ENCODE measurements at regions not wholly inside any gene's neighbourhood (a gene's known extent, or its start where the extent isn't known, plus 50 kb on each side); places are given as distances from the start of the nearest gene placed in this dataset.
"Not testable (repeated sequence)": the region's sequence is repeated elsewhere in the genome, so short reads cannot be mapped to it uniquely, and the experiment has no call there.

DNA sequence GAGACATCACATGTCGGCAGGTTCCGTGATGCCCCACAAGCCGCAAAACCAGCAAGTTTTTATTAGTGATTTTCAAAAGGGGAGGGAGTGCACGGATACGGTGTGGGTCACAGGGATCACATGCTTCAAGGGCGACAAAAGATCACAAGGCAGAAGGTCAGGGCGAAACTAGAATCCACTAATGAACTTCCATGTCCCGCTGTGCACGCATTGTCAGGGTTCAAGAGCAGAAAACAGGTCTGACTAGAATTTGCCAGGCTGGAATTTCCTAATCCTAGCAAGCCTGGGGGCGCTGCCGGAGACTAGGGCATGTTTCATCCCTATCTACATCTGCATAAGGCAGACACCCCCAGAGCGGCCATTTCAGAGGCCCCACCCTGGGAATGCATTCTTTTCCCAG, 225.2 kb downstream of the NPHP4 start:
- DNase-seq (ENCODE audit: low spot score): not testable (repeated sequence)

DNA sequence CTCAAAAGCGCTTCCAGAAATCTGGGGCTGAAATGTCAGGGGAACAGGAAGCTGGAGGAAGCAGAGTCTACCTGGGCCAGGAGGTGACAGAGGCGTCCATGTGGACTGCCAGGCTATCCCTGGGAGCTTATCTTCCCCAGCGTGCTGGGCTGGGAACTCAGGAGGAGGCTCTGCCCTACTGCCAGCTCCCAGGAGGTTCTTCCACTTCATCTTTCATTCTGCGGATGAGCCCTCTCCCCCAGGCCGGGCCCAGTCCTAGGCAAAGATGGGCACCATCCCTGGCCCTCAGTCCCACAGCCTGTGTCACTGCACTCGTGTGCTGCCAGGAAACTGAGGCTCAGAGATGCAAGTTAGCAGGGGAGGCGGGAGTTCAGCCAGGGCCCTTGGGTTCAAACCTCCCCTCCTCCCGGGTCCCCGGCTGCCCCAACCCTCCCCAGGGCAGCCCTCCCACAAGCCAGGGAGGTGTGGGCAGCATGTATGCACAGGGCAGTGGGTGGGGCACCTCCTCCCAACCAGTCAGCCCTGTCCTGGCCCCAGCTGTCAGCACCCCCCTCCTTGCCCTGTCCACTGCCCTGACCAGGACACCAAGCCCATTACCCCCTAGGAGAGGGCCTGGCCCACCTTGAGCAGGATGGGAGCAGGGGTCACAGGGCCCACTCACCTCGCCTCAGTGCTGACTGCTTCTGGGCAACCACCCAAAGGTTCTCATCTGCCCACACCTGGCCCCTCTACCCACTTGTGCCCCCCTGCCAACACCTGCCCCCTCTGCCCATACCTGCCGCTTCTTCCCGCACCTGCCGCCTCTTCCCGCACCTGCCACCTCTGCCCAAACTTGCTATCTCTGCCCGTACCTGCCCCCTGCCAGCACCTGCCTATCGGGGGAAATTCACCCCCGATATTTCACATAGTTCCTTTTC, 226.0 kb downstream of the NPHP4 start:
- DNase-seq (ENCODE audit: low spot score): no peak

DNA sequence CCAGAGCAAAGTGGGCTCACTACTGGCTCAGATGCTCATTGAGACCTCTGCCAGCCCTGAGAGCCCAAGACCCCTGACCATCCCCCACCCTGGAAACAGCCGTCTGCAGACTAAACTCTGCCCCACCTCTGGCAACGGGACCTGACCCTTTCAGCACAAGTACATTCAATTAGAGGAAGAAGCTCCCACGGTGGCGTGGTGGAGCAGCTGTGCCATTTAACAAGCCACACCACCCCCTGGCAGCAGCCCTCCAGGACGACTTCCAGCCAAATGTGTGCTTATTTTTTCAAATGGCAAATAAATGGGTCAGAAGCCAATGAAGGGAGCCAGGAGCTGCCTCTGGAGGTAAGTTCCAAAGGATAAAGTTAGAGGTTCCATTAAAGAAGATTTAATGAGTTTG, 226.7 kb downstream of the NPHP4 start:
- no peak for DNase-seq (ENCODE audit: low spot score)

DNA sequence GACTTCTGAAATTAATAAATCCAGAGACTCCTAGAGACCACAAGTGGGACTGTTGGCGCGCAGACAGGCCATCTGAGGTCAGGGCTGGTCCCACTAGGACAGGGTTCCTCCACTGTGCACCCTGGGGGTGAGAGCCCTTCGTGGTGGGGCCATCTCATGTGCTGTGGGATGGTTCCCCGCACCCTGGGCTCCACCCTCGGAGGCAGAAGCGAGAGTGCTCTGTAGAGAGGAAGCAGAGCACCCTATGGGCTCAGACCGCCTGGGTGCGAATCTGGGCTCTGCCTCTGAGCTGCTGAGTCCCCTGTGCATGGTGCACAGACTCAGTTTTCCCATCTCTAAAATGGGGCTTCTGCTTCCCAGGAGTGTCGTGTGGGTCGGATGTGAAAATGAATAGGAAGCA, 227.3 kb downstream of the NPHP4 start:
- DNase-seq (ENCODE audit: low spot score): no peak

DNA sequence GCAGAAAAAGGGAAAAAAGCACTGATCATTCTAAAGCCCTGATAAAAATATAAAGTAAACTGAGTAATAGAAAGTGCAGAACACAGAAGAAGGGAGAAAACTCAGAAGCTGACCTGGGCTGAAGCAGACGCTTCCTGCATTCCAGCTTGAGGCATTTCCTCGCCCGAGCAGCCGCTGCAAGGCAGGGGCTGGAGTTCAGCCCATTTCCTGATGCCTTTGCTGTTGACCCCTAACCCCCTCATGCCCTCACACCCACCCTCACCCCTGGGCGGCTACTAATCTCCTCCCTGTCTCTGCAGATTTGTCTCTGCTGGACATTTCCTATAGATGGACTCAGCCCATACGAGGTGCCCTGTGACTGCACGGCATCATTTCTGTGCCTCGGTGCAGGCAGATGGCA, 227.8 kb downstream of the NPHP4 start:
- no peak for DNase-seq (ENCODE audit: low spot score)

DNA sequence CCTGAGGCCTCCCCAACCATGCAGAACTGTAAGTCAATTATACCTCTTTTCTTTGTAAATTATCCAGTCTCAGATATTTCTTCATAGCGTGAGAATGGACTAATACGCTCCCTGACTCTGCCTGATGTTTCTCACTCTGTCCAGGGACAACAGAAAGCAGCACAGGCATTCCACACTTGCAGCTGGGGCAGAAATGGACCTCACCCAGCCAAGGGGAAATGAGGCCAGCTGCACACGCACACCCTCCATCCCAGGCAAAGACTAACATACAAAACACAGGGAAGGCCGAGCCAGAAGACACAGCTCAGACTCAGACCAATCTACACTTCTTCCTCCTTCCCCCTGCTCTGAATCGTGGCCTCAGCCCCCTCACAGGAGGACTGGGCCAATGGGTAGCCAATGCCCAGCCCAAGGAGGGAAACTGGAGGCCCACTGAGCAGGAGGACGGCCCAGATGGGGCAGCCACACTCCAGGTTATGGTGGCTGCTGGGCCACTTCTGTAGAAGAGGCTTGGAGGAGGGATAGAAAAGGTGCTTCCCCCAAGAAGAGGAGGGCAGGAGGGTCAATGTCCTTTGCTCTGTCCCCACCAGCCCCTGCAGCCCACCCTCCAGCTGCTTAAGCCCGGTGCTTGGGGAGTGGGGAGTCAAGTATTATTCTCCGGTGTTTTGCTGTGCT, 228.4 kb downstream of the NPHP4 start:
- no peak for DNase-seq (ENCODE audit: low spot score)

DNA sequence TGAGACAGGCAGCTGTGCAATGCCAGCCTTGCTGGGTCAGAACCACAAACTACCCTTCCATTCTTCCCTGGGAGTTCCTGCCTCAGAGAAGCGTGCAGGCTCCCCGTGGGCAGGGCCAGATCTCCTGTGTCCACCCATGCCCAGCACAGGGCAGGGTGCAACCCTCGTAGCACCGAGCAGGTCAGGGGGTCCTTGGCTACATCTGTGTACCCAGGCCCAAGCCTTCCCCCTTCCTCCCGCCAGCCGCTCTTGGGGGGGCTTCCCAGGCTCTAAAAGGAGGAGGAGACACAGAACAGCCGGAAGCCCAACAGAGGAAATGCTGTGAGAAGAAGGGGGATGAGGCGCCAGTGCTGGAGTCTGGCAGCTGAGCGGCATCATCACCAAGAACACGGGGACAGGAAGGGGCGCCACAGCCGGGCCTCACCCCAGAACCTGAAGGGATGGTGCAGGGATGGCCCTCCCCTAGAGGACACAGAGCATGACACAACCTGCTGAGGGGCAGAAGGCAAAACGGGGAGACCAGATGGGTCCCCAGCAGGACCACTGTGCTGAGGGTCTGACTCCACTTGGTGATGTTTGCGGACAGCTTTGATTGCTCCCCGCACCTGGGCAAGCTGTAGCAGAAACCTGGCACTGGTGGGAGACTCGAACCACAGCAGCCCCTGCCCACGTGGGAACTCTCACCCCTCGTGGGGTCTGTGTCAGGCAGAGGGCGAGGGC, 233.2 kb downstream of the NPHP4 start:
- DNase-seq (ENCODE audit: low spot score): no peak

DNA sequence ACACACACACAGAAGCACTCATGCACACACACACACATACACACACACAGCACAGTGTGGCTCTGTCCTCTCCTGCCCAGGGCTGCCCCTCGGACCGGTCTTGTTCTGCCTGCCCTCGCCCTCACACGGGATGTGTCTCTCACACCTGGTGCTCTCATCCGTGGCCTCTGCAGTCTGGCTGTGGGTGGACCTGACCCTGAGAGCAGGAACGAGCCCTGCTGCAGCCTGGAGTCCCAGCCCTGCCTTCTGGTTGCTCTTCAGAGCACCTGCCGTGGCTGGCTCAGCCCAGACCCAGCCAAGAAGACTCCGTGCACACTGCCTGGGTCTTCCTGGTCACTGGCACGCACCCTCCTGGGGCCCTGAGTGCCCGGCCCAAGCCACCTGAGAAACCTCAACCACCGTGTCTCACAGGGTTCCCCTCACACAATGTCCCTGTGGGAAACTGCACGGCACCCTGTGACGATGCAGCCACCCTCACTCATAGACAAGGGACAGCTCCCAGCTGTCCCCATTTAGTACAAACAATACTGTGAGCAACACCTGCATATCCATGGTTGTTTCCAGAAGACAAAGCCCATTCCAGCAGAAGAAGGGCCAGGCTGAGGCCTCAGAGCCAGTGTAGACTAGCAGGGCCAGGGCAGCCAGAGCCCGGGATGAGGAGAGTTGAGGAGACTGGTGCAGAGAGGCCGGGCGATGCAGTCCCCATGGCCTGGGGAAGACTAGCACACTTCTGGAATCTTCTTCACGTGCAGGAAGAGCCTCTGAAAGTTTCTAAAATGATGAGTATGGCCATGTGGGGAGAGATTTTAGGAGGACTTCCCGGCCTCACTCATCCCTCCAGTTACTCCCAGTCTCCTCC, 234.0 kb downstream of the NPHP4 start:
- no peak for DNase-seq (ENCODE audit: low spot score)

DNA sequence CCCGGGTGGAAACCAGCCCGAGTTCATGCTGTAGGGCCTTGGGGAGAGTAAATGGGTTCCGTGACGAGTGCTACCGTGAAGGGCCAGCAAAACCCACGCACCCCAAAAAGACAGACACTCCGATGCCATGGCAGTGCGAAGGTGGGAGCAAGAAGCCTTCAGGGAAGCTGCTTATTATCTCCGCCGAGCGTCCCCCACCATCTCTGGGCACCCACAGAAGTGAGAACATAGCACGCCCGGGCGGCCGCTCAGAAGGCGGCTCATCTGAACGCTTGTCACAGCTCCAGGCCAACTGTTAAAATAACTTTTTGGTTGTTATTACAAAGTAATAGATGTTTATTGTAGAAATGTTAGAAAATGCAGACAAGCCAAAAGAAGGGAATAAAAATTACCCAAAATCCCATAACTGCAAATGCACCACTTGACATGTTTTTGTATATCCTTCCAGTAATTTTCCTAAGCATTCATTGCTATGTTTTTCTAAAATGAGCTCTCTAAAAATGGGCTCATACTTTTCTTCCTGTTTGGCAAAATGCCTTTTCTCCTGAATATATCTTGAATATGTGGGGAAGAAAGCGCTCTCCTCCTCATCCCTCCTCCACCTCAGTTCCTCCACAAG, 234.9 kb downstream of the NPHP4 start:
- no peak for DNase-seq (ENCODE audit: low spot score)

DNA sequence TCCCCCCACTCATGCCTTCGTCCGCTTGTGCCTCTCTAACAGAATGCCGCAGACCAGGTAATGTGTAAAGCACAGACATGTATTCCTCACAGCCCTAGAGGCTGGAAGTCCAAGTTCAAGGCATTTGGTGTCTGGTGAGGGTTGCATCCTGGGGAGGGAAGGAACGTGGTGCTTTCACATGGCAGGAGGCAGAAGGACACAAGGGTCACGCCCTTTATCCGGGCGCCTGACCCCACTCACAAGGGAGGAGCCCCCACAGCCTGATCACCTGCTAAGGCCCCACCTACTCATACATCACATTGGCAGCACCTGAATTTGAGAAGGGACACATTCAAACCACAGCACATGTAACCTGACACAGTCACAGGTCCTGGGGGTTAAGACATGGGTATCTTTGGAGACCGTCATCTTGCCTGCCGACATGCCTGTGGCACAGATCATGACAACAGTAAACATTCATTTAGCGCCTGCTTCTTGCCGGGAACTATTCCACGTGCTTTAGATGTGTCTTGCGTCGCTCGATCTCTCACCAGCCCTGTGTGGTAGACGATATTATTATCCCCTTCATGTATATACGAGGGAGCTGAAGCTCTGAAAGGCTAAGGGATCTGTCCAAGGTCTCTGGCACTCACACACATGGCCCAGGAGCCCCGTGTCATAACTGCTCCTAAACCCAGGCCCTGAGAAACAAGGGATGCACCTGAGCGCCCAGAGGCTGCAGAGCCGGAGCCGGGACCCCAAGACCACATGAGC, 235.6 kb downstream of the NPHP4 start:
- DNase-seq (ENCODE audit: low spot score): no peak

DNA sequence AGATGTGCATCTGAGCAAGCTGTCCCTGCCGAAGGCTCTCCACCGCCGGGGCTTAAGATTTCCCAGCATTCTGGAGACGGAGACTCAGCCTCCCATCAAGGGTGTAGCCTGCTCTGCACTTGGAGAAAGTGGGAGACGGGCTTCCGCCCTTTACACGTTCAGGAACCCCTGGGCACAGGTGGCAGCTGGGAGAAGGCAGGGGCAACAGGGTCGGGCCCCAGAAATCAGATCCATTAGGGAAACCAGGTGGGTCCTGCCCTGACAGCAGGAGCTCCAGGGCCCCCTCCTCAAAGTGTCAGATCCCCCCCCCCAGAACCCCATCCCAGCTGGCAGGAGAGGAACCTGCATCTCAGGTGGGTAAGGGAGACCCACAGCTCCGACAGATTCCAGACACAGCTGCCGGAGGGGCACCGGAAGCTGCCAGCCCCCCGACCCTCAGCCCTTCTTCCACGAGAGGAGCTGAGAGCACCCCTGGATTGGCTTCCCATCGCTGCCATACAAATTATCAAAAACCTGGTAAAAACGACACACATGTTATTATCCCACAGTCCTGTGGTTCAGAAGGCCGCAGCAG, 236.6 kb downstream of the NPHP4 start:
- no peak for DNase-seq (ENCODE audit: low spot score)

DNA sequence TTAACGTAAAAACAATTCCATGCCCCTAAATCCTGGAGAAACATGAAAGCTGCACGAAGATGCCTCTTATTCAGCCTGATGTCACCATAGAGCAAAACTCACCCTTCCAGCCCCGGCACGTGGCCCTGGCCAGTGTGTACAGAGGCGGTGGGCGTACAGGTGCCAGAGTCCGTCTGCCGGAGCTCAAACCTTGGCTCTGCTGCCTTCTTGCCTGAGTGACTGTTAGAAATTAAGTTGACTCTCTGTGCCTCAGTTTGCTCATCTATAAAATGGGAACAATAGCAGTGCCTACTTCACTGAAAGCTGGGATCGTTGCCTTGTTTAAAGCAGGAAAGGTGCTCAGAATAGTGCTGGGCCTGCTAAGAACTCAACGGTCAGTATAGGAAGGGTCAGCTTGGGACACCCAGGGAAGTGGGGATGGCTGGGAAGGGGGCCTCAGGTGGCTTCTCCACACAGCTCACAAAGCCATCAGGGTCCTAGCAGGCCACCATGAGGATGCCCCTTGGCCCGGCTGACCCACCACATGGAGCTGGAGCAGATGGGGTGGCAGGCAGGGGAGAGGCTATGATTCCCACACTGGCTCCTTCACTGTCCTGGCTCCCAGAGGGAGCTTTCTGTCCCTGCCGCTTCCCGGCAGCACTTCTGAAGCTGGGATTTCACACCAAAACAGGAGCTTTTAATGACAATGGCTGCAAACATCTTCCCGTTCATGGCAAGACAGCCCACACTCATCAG, 237.2 kb downstream of the NPHP4 start:
- no peak for DNase-seq (ENCODE audit: low spot score)

DNA sequence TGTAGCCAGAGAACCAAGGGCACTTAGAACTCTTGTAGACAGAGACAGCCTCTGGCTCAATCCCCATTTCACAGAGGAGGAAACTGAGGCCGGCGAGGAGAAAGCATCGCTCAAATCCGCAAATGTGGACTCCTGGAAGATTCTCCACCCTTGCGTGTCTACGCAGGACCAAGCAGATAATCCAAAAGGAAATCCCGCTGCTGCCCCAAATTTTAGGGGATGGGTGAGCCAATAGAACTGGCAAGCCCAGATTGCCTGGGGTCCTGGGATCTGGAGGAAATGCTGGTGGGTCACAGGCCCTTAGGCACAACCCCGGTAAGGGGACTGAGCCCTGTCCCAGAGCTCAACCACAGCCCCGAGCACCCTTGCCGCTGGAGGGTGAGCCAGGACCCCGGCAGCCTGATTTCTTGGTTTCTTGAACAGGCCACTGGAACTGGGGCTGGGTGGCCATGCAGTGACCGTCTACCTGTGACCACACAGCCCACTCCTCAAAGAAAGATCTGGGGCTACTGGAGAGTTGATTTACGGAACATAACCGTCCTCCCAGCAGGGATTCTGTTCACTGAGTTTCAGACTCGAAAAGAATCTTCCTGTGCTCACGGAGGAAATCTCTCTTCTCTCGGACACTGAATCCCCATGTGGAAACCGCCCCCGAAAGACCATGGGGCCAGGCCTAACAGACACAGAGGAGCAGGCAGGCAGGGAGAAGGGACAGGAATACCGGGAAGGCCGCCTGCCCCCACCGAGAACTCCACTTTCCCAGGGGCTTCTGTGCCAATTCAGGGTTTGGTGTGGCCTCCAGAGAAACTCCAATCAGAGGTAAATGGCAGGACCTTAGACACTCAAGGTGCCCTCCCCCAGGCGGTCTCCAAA, 238.4 kb downstream of the NPHP4 start:
- DNase-seq (ENCODE audit: low spot score): no peak

DNA sequence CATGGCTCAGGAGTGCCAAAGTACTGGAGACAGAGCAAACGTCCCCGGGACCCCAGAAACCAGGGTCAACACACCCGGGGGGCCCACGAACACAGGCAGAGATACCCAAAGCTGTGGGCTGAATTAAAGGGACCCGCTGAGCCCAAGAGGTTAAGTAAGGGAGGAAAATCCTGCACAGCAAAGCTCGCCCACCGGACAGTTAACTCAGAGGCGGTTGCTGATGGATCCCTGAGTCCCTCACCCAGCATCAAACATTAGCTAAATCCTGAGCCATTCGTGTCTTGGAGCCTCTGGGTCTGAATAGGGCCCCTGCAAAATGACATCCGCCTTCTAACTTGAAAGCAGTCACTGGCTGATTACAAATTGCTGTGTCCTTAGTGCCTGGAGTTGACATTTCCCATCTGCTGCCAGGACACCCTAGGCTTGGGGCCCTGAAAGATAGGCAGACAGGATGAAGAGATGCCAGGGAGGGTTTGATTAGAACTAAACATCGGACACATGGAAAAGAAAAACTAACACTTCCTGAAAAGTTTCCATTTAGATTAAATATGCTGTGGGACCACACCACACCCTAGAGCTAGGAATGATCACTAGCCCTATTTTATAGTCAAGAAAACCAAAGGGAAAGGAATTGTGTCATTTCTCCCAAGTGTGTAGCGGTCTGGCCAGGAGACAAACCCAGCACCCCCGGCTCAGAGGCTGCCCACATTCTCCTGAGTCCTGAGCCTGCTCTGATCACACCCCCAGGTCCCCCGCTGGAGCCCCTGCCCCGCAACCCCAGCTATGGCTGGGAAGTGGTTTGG, 239.3 kb downstream of the NPHP4 start:
- DNase-seq (ENCODE audit: low spot score): no peak

DNA sequence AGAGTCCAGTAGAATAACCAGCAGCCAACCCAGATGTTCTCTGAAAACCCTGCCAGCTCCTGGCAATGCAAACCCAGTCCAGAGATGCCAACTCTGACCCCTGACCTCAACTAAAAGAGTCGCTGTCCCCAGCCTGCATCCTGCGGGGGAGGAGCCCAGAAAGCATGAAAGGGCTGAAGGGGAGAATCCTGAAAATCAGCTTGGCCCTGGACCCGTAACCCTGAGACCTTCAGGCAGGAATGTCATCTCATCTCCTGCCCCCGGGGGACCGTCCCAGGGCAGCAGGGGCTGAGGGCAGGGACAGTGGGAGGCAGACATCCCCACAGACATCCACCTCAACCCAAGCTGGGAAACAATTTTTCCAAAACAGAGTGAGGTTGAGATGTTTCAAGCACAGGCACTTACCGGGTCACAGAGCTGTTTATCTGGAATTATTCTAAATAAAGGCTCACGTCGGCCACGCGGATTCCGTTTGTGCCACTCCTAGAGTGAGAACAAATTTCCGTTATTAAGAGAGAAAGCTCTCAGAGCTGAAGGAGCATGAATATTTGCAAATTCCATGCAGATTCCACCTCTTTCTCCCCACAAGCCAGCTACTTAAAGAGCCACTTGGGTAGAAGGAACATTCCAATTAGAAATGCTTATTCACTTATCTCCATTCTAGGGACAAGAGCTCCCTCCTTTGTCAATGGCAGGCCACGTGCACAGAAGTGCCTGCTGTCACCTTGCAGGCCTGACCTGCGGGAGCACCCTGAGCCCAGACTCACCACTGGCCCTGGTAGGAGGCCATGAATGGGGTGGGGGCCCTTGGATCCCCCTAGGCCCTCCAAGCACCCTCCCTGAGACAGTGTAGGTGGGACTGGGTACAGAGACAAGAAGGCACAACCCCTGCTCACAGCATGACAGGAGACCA, 240.1 kb downstream of the NPHP4 start:
- no peak for DNase-seq (ENCODE audit: low spot score)

DNA sequence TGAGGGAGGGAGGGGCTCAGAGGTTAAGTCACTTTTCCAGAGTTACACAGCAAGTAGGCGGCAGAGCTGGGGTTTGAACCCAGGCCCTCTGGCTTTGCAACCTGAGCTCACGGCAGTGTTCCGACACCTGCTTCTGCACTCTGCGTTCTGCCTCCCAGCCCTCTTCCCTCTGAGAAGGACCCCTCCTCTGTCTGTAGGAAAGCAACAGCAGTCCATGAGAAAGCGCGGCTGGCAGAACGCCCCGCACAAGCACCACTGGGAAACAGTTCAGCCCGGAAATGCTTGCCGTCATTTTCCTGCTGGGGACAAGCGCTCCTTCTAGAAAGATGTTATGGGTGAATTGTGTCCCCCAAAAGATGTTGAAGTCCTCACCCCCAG, 241.1 kb downstream of the NPHP4 start:
- DNase-seq (ENCODE audit: low spot score): no peak

All from AG20443 (cell line).